Medulla oblongata (tissue), 1 donor: ENCODE measurements at regions not wholly inside any gene's neighbourhood (a gene's known extent, or its start where the extent isn't known, plus 50 kb on each side); places are given as distances from the start of the nearest gene placed in this dataset.
A peak's percentile ranks its signal among the peaks of the same experiment; 100 is the strongest.
"Not testable (repeated sequence)": the region's sequence is repeated elsewhere in the genome, so short reads cannot be mapped to it uniquely, and the experiment has no call there.

Experiments used
- DNase-seq: peaks from one replicate; pipeline ENCODE4 v3.0.0-alpha.2; 2015; ENCODE audit errors: extremely low spot score

- DNase-seq: no peak
Observed at GRCh38 chr5:39558541-39558940, 133.8 kb upstream of the DAB2 start.

GRCh38 chr5:39555788-39556187, 131.0 kb upstream of the DAB2 start:
- DNase-seq: no peak

GRCh38 chr5:39547553-39548154, 122.9 kb upstream of the DAB2 start:
- DNase-seq: peak; percentile 84

GRCh38 chr5:39544941-39545340, 120.2 kb upstream of the DAB2 start:
- no peak for DNase-seq

- no peak for DNase-seq
Observed at GRCh38 chr5:39543335-39543734, 118.6 kb upstream of the DAB2 start.

GRCh38 chr5:39542511-39543285, 117.9 kb upstream of the DAB2 start:
- DNase-seq: no peak

GRCh38 chr5:39541920-39542319, 117.1 kb upstream of the DAB2 start:
- no peak for DNase-seq

- DNase-seq: no peak
Observed at GRCh38 chr5:39539470-39539869, 114.7 kb upstream of the DAB2 start.

GRCh38 chr5:39534690-39535089, 109.9 kb upstream of the DAB2 start:
- DNase-seq: no peak

- DNase-seq: no peak
Observed at GRCh38 chr5:39533749-39534148, 109.0 kb upstream of the DAB2 start.

- DNase-seq: no peak
Observed at GRCh38 chr5:39532511-39532910, 107.7 kb upstream of the DAB2 start.

GRCh38 chr5:39531306-39531705, 106.5 kb upstream of the DAB2 start:
- no peak for DNase-seq

- peak; percentile 52 for DNase-seq
Observed at GRCh38 chr5:39526914-39527477, 102.2 kb upstream of the DAB2 start.

GRCh38 chr5:39525781-39526180, 101.0 kb upstream of the DAB2 start:
- DNase-seq: not testable (repeated sequence)

GRCh38 chr5:39525271-39525670, 100.5 kb upstream of the DAB2 start:
- DNase-seq: no peak

- DNase-seq: no peak
Observed at GRCh38 chr5:39523821-39524220, 99.0 kb upstream of the DAB2 start.

GRCh38 chr5:39521940-39522590, 97.3 kb upstream of the DAB2 start:
- DNase-seq: no peak

GRCh38 chr5:39521098-39521860, 96.5 kb upstream of the DAB2 start:
- DNase-seq: no peak

- DNase-seq: no peak
Observed at GRCh38 chr5:39520232-39520572, 95.4 kb upstream of the DAB2 start.

GRCh38 chr5:39519566-39520231, 94.9 kb upstream of the DAB2 start:
- no peak for DNase-seq

- no peak for DNase-seq
Observed at GRCh38 chr5:39519079-39519478, 94.3 kb upstream of the DAB2 start.

GRCh38 chr5:39518516-39518915, 93.7 kb upstream of the DAB2 start:
- no peak for DNase-seq
